Hematopoietic multipotent progenitor cell treated with erythropoietin and hydrocortisone succinate and interleukin-3 and kit ligand, for 17 days (in vitro differentiated cells): ENCODE measurements at regions not wholly inside any gene's neighbourhood (a gene's known extent, or its start where the extent isn't known, plus 50 kb on each side); places are given as distances from the start of the nearest gene placed in this dataset.
"Not testable (repeated sequence)": the region's sequence is repeated elsewhere in the genome, so short reads cannot be mapped to it uniquely, and the experiment has no call there.

Experiments
- DNase-seq: peaks from one replicate; pipeline ENCODE4 v3.0.0-alpha.2; 2015; ENCODE audit warnings: low spot score

- not testable (repeated sequence) for DNase-seq
These were observed 587.8 kb upstream of the CLINT1 start for GRCh38 chr5:158446761-158447160.

GRCh38 chr5:158439204-158439603, 580.3 kb upstream of the CLINT1 start:
- DNase-seq, result not testable (repeated sequence)

GRCh38 chr5:158436271-158437065, 577.5 kb upstream of the CLINT1 start:
- no peak for DNase-seq

GRCh38 chr5:158435161-158435616, 576.2 kb upstream of the CLINT1 start:
- no peak for DNase-seq

- DNase-seq, result no peak
These were observed 575.8 kb upstream of the CLINT1 start for GRCh38 chr5:158434749-158435148.

GRCh38 chr5:158433634-158434033, 574.7 kb upstream of the CLINT1 start:
- DNase-seq, result no peak

- DNase-seq, result no peak
These were observed 572.6 kb upstream of the CLINT1 start for GRCh38 chr5:158431369-158432029.

GRCh38 chr5:158430798-158431167, 571.8 kb upstream of the CLINT1 start:
- no peak for DNase-seq

GRCh38 chr5:158430166-158430797, 571.3 kb upstream of the CLINT1 start:
- no peak for DNase-seq

- DNase-seq, result no peak
These were observed 570.6 kb upstream of the CLINT1 start for GRCh38 chr5:158429564-158429963.

- no peak for DNase-seq
These were observed 564.8 kb upstream of the CLINT1 start for GRCh38 chr5:158423623-158424200.

- DNase-seq, result no peak
These were observed 563.9 kb upstream of the CLINT1 start for GRCh38 chr5:158422653-158423515.

- no peak for DNase-seq
These were observed 562.4 kb upstream of the CLINT1 start for GRCh38 chr5:158421319-158421718.

- DNase-seq, result no peak
These were observed 560.2 kb upstream of the CLINT1 start for GRCh38 chr5:158419186-158419585.

- DNase-seq, result no peak
These were observed 555.8 kb upstream of the CLINT1 start for GRCh38 chr5:158414780-158415179.

- no peak for DNase-seq
These were observed 555.4 kb upstream of the CLINT1 start for GRCh38 chr5:158414333-158414762.

- DNase-seq, result no peak
These were observed 554.3 kb upstream of the CLINT1 start for GRCh38 chr5:158413122-158413680.

GRCh38 chr5:158410976-158411375, 552.0 kb upstream of the CLINT1 start:
- no peak for DNase-seq

- no peak for DNase-seq
These were observed 550.6 kb upstream of the CLINT1 start for GRCh38 chr5:158409507-158409906.

GRCh38 chr5:158407824-158408195, 548.9 kb upstream of the CLINT1 start:
- DNase-seq, result no peak
